IPS-NIHi11 (cell line): ENCODE measurements at regions not wholly inside any gene's neighbourhood (a gene's known extent, or its start where the extent isn't known, plus 50 kb on each side); places are given as distances from the start of the nearest gene placed in this dataset.

Experiments
- DNase-seq: peaks from one replicate; pipeline ENCODE4 v3.0.0; 2012; ENCODE audit warnings: mixed read lengths, low spot score

DNA sequence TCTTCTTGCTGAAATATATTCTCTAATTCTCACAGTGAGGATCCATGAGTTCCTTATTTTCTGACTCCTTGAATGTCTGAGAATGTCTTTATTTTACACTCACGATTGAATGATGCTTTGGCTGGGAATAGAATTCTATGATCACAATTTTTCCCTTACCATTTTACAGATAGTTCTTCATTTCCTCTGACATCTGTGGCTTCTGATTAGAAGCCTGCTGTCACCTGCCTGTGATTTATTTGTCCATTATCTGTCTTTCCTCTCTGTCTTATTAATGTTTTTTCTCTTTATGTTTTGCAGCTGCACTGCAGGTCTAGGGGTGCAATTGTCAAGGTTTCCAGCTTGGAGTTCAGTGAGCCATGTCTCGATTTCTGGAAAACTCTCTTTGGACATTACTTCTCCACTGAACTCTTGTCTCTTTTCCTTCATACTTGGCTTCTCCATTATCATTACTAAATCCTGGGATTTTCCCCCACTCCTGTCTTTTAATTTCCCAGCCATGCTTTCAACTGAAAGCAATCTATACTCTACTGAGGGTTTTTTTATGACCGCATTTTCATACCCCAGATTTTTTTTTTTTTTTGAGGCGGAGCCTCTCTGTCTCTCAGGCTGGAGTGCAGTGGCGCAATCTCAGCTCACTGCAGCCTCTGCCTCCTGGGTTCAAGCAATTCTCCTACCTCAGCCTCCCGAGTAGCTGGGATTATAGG, 85.8 kb upstream of the PRNP start:
- DNase-seq = no peak

DNA sequence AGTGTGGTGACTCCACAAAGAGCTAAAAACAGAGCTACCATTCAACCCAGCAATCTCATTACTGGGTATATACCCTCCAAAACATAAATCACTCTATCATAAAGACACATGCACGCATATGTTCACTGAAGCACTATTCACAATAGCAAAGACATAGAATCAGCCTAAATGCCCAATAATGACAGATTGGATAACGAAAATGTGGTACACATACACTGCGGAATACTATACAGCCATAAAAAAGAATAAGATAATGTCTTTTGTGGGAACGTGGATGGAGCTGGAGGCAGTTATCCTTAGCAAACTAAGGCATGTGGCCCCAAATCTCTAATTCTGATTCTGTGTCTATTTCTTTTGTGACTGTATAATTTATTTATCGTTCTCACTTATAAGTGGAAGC, 89.0 kb upstream of the PRNP start:
- no peak for DNase-seq

DNA sequence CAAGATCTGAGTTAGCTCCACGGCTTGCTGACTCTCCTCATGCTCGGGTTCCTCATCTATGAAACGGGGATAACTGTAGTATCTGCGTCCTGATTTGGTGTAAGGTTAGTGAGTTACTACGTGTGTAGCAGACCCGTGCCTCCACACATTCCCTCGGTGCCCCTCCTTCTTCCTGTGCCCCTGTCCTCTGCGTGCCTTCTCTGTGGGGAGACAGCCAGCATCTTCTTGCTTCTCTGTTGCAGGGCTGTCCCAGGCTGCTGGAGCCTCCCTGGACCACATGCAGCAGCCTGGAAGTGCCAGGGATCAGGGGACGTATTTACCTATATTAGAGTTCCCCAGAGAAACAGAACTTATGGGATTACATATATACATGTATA, 93.1 kb upstream of the PRNP start:
- DNase-seq = no peak

DNA sequence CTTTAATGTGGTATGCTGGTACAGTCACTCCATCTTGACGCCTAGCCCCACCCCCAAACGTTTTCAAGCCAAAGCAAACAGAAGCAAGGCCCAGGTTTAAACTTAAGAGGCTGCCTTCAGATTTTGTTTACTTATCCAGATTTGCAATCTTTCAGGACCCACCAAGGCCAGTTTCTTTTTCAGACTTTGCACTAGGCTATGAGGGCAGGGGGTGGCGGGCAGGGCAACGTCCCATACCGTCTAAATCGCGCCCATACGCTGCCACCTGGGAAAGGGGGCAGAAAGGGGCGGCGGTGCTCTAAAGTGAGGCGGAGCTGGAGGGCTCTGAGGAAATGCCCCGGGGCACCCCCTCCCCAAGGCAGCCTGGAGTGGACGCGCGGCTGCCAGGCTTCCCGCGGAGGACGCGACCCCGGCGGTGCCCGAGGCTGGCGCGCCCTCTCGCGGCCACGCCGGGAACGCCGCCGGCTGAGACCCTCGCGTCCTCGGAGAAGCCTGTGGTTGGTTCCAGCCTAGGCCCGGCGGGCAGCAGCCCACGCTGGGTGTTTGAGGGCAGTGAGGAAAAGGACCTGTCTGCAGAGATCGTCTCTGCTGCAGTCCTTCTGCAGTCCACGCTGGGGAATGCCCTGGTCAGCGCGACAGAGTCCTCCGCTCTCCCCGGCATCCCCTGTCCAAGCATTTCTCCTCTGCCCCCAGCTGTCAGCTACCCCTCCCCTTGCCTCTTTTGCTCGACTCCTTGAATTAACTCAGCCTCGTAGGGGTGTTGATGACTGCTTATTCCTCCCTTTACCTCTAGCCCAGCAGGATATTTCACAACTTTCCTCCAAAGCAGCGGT, 93.7 kb upstream of the PRNP start:
- DNase-seq = peak; percentile 92

GRCh38 chr20:4591975-4592315, 94.3 kb upstream of the PRNP start:
- DNase-seq = no peak

GRCh38 chr20:4585758-4586157, 100.5 kb upstream of the PRNP start:
- DNase-seq = no peak

GRCh38 chr20:4585104-4585753, 101.0 kb upstream of the PRNP start:
- no peak for DNase-seq

GRCh38 chr20:4584510-4584909, 101.7 kb upstream of the PRNP start:
- no peak for DNase-seq

GRCh38 chr20:4581838-4582237, 104.4 kb upstream of the PRNP start:
- peak; percentile 30 for DNase-seq

DNA sequence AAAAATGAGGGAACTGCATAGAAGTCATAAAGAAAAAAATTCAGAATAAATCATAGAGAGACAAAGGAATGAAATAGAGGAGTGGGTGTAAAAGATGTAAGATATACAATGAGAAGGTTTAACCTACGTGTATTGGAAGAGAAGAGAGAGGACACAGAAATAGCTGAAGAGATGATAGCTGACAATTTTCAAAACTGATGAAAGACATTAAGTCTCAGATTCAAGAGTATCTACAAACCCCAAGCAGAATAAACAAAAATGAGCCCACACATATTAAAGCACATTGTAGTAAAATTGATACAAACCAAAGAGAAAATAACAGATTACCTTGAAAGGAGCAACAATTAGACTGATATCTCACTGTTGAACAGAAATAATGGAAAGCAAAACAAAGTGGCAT, 107.9 kb upstream of the PRNP start:
- DNase-seq = no peak

GRCh38 chr20:4574356-4574690, 111.9 kb upstream of the PRNP start:
- no peak for DNase-seq

DNA sequence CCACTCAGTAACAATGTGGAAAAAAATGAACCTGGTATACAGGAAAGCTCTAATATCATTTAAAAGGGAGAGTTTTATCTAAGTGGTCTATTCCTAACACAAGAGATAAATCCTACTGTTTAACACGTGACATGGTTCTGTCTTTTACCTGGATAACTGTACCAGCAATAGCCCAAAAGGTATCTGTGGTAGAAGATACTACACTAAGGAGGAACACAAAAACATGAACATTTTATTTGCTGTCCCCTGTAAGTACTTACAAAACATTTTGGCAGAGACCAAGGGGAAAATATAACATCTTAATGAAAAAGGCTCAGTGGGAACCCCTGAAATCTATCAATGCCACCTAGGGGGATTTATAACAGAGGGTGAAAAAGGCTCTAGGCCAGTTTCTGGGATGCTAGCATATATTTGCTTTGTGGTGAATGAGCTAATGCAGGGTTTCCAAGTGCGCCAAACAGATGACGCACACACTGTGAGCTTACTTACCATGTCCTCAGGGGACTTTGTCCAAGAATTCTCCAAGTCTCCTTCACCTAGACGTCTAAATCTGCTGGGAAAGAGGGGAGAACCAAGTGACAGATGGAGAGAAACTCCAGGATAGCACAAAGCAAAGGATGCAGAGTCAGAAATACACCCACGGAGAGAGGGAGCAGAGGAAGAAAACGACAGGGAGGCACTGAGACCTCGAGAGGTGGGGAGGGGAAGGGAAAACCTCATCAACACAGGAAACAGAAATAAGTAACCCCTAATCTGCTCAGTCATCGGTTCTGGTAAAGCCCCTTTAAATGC, 112.5 kb upstream of the PRNP start:
- DNase-seq = no peak

- DNase-seq = no peak
Observed at GRCh38 chr20:4571759-4572531, 114.3 kb upstream of the PRNP start.

- DNase-seq = no peak
Observed at GRCh38 chr20:4569865-4570264, 116.4 kb upstream of the PRNP start.

- no peak for DNase-seq
Observed at GRCh38 chr20:4569092-4569491, 117.2 kb upstream of the PRNP start.

DNA sequence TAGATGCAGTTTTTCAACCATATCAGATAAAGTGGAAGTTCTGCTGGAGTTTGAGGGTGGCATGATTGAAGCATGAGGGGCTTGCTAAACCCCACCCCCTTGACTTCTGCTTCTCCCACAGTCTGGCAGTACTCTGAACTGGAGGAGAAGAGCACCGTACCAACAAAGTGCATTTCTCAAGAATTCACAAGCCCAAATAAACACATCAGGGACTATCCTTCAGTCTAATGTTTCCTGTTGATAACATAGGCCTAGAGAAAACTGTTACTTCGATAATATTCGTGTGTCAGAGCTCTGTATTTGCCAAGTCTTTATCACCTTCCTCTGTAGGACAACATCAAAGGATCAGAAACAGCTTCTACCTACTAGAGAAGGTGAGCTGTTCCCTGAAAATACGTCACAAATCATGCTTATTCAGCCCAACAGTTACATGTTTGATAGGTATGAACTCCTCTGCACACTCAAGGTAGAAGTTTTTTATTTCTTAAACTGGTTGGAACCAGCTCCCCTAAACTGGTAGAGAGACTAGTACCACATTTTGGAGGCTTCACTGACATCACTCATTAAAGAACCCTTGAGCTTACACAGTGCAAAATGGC, 117.8 kb upstream of the PRNP start:
- no peak for DNase-seq

DNA sequence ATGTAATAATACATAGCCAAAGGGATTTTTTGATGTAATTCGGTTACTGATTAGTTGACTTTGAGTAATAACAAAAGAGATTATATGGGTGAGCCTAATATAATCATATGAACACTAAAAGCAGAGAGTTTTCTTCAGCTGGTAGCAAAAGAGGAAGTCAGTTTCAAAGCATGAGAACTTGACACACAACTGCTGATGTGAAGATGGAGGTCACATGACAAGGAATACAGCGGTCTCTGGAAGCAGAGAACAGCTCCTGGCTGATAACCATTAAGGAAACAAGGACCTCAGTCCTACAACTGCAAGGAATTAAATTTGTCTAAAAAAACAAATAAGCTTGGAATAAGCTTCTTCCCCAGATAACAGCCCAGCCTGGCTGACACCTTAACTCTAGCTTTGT, 119.1 kb upstream of the PRNP start:
- no peak for DNase-seq

GRCh38 chr20:4563534-4563933, 122.7 kb upstream of the PRNP start:
- DNase-seq = peak; percentile 56

DNA sequence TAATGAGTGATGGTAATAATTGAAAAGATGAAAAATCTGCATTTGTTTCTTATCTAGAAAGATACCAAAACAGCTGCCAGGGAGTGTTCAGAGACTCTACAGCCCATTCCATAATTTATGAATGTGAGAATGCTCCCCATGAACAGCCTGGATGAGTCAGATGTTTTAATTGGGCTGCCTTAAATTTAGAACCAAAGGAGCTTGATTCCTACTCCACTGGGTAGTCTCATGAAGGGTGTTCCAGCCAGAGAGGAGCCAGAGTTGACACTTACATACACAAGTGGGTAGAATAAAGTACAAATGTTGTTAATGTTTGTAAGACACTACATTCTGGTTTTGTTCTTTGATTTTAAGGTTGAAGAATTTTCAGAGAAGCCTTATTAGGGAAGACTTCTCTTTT, 123.2 kb upstream of the PRNP start:
- no peak for DNase-seq

DNA sequence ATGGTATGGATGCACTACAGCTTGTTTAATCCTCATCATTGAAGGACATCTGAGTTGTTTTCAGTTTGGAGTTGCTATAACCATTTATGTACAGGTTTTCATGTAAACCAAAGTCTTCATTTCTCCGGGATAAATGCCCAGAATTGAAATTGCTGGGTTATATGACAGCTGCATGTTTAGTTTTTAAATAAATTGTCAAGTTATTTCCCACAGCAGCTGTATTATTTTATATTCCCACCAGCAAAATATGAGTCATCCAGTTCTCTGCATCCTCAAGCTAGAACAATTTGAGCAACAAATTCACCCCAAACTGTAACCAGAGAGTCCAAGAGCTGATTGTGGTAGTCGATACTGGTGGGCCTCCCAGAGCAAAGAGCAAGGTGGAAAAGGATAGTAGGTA, 125.6 kb upstream of the PRNP start:
- DNase-seq = no peak

GRCh38 chr20:4559906-4560305, 126.3 kb upstream of the PRNP start:
- DNase-seq = no peak
